CMK (cell line): ENCODE measurements at regions not wholly inside any gene's neighbourhood (a gene's known extent, or its start where the extent isn't known, plus 50 kb on each side); places are given as distances from the start of the nearest gene placed in this dataset.

Experiments
- DNase-seq: peaks from one replicate; pipeline ENCODE4 v3.0.0-alpha.2; 2010; ENCODE audit warnings: low read depth

DNA sequence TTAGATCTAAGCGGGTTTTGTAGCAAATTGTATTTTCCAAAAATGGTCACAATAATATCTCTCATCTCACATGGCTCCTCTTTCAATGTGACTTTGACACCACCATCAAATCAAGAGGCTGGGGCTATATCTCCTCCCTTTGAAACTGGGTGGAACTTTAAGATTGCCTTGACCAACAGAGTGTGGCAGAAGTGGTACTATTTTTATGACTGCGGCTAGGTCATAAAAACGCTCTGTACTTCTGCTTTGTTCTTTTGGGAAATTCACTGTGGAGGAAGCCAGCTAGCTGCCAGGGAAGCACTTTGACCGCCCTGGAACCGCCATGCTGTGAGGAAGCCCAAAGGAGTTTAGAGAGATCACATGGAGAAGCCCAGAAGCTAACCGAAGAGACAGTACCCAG lies 50.7 kb upstream of the ACOT11 start:
- DNase-seq, result no peak

DNA sequence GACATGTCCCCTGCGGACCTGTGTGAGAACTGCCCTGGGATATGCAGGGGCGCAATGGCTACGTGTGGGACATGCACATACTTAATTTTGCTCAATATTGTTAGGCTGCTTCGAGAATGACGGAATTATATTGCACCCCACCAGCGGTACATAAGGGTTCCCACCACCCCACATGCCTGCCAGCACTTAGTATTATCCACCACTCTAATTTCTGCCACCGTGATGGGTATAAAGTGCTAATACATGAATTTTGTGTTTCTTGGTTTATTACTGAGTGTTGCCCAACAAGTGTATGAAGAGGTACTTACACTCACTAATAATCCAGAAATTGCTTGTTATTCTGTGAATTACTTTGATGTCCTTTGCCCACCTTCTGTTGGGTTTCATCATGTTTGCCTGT lies 52.1 kb upstream of the ACOT11 start:
- DNase-seq, result no peak

DNA sequence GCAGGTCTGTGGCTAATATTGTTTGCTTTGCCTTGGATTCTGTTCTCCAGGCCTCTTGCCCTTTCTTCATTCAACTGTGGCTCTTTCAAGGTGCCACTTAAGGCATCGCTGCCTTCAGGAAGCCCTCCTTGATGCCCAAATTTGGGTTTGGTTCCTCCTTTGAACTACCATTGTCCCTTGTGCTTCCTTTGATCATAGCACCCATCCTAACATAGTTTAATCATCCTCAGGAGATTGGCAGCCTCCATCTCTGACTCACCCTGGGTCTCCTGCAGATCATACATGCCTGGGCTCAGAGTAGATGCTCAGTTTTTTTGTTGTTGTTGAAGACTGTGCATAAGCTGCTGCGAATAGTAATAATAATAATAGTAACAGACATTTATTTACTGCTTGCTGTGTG lies 54.4 kb upstream of the ACOT11 start:
- DNase-seq, result no peak

DNA sequence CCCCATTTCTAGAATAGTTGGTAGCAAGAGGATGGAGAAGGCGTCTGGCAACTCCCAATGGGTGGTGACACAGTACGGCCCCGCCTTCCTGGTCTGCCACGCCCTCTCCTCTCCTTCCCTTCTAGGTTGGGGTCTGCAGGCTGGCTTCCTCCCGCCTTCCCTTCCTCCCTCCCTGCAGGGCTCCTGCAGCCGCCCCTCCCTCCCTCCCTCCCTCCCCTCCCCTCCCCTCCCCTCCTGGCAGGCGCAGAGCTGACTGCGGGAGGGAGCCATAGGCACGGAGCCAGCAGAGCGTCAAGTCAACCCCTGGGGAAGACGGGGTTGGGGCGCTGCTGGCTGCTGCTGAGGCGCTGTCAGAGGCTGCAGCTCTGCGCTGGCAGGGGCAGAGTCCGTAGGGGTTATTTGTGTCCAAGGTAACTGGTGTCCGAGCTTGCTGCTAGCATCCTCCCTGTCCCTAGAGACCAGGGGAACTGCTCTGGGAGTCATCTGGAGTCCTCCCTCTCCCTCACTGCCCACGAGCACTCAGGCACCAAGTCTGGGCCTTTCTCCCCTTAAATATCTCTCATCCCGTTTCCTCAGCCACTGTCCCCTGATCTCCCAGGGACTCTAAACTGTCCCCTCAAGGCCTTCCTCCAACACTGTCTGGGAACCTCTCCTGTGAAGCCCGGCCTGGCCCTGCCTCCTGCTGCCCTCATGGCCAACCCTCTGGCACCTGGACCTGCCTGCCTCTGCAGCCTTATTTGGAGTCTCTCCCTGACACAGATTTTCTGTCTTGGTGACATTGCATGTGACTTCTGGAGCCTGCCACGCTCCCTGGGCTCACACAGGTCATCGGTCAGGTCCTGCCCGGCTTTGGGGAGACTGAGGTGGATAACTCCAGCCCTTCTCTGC lies 57.4 kb upstream of the ACOT11 start:
- peak; percentile 72 for DNase-seq

DNA sequence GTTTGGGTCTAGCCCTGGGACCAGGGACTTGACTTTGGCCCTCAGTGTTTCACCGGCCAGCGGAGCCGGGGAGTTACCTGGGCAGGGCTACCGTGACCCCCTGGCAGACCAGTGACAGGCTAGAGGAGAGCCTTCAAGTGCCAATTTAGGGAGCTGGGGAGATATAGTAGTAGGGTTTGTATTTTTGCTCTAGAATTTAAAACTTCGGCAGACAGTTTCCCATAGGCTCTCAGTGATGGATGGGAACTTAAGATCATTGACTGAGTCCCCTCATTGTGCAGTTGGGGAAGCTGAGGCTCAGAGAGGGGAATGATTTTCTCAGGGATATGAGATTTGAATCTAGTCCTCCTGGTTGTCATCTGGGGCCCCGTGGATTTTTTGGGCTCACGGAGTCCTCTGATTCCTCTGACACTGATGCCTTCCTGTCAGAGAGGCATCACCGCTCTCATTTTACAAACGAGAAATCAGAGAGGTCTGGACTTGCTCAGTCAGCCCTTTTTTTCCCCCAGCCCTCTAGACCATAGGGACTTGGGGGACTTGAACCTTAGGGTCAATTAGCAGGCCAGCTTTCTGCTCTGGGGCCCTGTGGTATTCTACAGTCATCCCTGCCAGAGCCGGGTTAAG lies 58.3 kb upstream of the ACOT11 start:
- no peak for DNase-seq

DNA sequence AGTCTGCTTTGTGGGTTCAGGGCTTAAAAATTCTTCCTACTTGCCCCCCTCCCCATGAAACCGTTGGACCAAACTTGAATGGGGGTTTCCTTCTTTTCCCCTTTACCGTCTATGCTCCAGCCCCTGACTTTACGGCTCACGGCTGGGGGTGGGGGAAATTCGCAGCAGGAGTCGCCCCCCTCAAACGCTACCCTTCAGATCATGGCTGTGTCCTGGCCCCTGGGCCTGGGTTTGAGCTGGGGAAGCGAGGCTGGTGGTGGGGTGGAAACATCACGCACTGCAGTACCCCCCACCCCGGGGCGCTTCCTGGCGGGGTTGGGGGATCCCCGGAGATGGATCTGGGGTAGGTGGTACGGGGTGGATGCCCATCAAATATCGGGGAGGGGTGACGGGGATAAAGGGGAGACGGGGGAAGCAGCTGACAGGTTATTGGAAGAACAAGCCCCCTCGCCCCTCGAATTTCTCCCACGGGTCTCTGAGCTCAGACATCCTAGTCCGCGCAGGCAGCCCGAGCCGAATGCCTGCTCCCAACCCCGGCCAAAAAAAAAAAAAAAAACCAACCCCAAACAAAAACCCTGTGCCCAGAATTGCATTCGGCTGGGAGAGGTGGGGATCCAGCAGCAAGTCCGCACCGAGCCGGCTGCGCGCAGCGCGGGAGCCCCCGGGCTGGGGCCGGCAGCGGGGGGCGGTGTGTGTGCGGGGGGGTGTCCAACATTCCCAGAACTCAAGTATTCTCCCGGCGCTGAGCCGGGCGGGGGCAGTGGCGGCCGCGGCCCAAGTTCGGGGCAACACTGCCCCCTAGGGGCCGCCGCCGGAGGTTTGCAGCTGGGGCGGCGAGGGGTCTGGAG lies 59.0 kb upstream of the ACOT11 start:
- DNase-seq, result peak; percentile 61

DNA sequence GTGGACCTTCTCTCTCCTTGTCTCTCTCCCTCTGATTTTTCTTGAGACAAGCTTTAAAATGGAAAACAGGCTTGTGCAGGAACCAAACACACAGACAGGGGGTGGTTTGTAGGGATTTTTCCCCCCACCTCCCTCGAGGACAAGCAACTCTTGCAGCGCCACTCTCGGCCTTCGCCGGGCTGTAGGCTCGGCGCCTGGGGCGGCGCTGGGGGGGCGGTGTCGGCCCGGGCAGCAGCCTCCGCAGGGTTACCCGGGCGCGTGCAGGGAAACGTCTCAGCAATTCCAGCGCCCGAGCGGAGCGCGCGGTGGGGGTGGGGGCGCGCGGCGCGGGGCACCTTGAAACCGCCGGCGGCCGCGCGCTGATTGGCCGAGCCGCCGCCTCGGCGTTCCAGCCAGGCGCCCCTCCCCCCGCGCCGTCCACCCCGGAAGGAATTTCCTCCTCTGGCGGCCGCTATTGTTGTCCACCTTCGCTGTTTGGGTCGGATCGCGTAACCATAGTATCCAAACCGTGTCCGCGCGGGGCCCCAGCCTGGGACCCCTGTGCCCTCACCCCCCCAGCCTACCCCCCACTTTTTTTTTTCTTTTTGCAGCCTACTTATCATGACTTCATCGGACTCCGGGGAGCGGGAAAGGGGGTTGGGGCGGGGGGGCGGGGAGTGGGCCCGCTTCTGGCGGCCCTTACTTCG lies 59.8 kb upstream of the ACOT11 start:
- peak; percentile 70 for DNase-seq

DNA sequence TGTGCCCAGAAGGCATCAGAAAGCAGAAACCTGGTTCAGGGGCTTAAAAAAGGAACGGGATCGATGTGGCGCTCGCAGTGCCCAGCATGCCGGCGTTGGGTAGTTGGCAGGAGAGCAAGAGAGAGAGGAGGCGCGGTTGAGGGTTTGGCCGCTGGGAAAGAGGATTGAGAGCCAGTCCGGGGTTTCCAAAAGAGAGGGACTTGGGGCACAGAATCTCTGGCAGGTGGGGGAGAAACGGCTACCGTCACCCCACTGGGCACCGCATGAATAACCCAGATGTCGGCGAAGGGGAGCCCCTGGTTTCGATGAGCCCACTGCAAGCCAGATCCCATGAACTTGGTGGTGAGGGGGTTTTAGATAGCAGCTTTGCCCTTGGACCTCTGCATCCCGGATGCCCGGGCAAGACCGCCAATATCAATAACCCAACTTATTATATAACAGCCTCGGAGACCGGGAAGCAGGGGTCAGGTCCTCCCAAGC lies 60.4 kb upstream of the ACOT11 start:
- no peak for DNase-seq

DNA sequence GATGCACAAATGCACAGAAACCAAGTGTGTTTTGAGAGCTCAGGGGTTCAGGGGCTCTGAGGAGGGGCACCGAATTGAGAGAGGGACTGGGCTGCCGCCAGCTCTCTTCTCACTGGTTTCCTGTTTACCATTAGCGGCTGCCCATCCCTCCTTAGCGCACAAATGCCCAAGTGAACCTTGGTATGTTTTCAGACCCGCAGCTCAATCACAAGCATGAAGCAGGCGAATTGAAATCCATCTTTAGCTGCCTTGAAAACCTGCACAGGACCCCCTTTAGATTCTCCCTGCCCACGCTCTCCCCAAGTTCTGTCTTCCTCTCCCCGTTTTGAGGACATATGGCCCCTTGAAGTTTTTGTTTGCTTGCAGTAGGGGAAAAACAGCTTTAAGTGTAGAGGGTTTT lies 61.1 kb upstream of the ACOT11 start:
- no peak for DNase-seq

DNA sequence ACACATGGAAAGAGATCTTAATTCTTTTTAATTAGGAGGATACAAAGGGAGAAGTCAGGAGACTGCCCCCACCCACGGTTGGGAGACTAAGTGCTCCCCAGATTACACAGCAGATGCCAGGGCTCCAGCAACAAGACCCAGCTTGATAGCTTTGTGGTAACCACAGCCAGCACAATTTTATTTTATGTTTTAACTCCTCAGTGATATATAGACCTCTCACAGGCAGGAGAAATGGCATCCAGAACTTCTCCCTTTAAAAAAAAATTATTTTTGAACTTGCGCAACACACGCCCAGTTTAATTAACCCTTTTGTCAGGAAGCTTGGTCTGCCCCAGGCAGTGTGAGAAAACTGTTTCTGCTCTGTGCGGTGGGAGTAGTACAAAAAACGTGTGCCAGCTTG lies 62.6 kb upstream of the ACOT11 start:
- DNase-seq, result no peak

DNA sequence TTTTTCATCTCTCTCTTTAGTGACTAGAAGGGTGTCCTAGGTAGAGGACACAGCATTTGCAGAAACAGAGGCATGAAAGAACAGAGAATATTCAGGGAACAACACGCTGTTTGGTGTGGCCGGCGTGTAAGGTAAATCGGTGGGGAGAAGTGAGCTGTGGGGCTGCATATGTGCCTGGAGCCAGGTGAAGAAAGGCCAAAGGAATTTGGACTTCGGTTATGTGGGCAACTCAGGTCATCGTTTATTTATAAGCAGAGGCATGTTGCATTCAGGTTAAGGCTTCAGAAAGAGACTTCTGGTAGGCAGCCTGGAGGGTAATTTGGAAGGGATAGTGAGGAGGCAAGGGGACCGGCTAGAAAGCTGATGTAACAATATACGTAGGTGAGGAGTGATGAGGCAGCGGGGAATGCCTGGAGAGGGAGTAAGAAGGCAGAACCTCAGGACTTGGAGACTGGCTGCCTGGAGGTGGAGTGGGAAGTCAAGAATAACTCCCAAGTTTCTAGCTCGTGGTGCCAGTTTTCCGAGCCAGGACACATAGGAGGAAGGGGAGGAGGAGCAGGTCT lies 64.1 kb upstream of the ACOT11 start:
- no peak for DNase-seq

DNA sequence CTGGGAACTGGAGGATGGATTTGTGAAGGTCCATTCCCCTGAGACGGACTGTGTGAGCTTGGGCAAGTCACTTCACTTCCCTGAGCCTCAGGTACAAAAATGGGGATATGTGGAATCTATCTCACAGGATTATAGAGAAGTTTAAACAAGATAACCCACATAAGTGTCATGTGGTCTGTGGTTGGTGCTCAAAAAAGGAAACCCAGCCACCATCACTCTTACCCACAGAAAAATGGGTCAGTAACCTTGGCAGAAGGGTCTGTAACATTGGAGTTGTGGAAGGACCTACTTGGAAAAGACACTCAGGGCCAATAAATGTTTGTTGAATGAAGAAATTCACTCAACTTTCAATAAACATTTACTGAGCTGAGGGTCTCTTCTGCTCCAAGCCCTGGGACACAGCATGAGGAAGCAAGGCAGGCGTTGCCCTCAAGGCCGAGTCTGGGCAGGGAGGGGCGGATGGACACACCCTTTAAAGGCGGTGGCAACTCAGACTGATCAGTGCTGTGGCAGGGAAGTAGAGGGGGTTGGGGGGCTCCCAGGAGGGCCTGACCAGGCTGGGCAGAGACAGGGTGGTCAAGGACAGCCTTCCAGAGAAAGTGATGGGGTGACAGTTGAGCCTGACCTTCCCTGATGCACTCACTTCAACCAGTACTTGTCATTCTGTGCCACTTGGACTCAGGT lies 66.7 kb upstream of the ACOT11 start:
- no peak for DNase-seq

DNA sequence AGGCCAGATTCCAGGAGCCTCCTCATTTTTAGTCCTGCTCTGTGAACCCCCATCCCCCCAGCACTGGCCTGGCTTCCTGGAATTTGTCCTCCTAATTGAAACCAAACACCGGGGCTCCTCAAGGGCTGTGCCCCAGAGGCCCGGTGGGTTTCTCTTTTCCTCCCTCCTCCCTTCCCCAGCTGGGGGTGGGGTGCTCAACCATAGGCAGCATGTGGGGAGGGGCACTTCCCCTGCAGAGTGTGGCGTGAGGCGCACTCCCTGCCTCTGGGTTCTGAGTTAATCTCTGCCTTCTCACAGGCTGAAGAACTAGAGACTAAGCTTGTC lies 67.5 kb upstream of the ACOT11 start:
- no peak for DNase-seq

DNA sequence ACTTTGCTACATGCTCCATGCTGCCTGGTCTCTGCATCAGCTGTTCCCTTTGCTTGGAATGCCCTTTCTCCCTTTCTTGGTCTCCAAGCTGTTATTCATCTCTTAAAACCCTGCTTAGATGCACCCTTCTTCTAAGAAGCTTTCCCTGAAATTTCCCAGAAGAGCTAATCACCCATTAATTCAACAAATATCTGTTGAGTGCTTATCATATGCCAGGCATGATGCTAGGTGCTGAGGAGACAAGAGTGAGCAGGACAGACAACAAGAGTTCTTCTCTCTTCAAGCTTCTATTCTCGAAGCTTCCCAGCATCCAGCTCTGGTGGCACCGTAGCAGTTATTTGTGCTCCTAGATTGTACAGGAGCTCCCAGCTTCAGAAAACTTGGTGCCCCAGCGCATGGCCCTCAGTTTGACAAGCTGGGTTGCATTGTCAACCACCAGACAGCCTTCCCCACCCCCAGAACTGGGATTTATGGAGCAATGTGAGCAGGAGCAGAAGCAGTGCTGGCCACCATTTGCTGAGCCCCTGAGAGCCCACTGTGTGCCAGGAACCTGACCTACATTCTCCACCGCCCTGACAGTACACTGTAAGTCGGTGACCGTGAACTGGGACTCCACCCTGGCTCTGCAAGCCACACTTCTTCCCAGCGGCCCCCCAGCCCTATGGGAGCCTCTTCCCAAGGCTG lies 68.0 kb upstream of the ACOT11 start:
- DNase-seq, result no peak

DNA sequence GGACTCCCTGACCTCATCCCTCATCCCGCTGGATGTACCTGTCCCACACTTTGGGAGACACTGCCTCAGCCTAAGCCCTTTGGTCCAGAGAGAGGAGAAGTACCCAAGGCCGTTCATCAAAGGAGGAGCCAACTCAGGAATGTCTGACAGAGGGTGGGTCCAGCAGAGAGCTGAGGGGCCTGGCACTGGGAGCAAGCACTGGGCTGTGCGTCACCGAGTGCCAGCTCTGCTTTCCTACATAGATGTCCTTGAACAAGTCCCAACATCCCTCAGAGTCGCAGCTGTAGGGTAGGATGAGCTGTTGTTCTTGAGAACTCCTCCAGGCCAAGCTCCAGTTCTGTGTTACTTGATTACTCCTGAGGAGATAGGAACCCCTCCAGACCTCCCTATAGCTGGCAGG lies 68.8 kb upstream of the ACOT11 start:
- DNase-seq, result no peak

DNA sequence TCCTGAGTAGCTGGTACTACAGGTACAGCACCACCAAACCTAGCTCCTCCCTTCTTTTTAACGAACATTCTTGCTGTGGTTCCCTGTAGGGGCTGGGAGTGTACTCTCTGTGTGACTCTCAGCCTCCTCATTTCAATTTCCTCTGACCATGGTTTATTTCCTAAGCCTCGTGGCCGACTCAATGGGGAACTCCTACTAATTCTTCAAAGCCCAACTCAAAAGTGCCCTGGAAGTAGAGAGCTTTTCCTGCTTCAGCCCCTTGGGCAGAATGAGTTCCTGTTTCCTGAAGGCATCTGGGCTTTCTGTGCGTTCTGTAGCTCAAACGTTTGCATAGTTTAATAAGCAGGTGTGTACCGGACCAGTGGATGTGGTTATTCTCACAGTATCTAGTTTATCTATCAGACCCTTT lies 70.9 kb upstream of the ACOT11 start:
- DNase-seq, result no peak

DNA sequence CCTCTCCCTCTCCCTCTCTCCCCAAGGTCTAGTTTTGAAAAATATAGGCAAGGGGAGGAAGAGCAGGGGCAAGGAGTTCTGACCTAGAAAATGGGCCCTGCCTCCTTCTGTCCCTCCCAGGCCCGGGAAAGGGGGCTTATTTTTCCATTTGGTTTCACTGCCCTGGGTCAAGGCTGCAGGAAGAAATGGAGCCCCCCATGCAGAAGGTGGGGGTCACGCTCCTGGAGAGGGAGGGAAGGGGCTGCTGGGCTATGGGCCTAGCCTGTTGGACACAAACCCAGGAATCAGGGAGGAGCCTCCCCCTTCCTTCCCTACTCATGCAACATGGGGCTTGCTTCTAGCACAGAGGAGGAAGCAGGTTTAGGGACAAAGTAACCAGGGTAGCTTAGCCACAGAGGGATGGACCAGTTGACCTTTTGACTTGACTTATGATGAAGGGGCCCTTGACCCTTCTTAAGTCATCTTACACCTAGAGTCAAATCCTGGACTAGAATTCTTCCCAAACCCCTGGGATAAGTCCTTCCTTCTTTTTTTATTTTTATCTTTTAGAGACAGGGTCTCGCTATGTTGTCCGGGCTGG lies 70.4 kb upstream of the SSBP3 start:
- DNase-seq, result no peak

DNA sequence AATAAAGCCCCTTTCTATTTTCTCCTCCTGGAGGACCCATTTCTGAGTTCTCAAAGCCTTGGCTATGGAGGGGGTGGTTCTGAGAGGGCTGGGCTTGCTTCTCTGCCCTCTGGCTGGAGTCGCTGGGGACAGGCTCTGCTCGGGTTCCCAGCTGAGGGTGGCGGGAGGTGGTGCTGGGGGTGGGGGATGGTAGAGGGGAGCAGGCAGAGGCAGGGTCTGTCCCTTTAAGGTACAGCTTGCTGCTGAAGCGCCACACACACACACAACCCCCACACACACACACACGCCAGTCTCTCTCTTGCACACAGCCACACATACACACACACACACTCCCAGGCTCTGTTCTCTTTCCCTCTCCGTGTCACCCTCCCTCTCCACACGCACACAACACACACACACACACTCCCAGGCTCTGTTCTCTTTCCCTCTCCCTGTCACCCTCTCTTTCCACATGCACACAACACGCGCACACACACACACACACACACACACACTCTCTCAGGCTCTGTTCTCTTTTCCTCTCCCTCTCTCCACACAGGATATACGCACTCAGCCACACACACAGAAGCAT lies 69.8 kb upstream of the SSBP3 start:
- no peak for DNase-seq

DNA sequence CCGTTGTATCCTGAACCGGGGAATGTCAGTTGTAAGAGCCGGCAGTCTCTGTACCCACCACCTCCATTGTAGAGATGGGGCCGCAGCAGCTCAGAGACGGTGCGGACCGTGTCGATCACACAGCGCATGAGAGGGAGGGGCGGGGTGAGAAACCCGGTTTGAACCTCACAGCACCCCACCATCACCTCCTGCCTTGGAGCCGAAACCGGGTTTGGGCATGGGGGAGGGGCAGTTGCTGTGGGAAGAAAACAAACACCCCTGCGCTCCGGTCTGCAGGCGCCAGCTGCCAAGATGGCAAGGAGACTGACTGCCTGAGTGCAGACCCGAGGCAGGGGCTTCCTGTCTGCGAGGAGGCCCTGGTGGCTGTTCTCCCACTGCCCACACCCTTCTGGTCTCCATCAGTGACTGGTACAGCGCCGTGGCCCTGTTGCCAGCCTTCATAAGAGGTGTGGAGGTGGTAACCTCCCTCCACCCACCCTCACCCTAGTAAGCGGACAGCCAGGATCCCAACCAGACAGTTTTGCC lies 69.2 kb upstream of the SSBP3 start:
- no peak for DNase-seq
